SK-N-MC (cell line): ENCODE measurements at regions not wholly inside any gene's neighbourhood (a gene's known extent, or its start where the extent isn't known, plus 50 kb on each side); places are given as distances from the start of the nearest gene placed in this dataset.

Experiments used
- EZH2 ChIP-seq: fragments of 200-600 bp; sonication (generic); IDR thresholded peaks from one replicate; pipeline ENCODE4 v1.6.1; 2017; ENCODE audit warnings: antibody characterized with exemption
- FOXP2 ChIP-seq: optimal IDR thresholded peaks from 2 replicates; pipeline ENCODE3; 2011; ENCODE audit warnings: mild to moderate bottlenecking, moderate library complexity; ENCODE audit not compliant: insufficient read depth; ENCODE audit errors: extremely low read length, control extremely low read depth
- POLR2AphosphoS5 ChIP-seq: IDR thresholded peaks from 2 replicates; pipeline ENCODE4 v1.6.1; 2012; ENCODE audit warnings: mild to moderate bottlenecking, low read depth, low read length, borderline replicate concordance

DNA sequence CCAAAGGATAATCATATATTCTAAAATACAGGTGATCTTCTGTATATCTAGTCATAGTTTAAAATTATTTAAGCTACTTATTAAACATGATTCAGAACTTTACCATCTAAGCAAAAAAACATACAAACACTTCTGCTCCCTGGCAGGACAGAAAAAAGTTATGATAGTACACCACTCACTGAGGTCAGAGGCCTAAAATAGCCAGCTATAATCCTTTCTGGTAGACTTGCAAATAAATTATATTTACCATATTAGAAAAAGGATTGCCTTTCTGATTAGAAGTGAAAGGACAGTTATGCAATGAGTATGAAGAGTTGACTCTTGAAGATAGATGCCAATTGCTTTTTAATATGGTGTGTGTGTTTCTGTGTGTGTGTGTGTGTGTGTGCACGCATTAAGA, 207.4 kb downstream of the BMP2 start:
- TF ChIP-seq EZH2 (no peak), FOXP2 (no peak), POLR2AphosphoS5 (no peak)
